ENCODE measurements at regions not wholly inside any gene's neighbourhood (a gene's known extent, or its start where the extent isn't known, plus 50 kb on each side); places are given as distances from the start of the nearest gene placed in this dataset.

DNA sequence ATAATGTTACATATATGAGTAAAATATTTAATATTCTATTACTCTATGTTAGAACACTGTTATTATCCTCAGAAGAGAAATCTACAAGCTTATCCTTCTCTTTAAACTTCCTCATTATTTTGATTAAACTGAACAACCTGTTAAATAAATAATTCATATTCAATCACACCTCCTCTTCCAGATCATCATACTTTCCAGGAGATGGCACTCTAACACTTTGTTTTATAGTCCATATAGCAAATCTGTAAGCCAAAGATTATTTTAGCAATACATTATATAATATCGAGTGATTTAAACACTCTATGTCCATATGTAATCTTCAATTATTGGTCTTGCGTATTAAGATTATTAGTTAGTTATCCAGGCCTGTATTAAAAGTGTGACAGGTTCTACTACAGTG, 694.1 kb downstream of the ANKRD7 start:
- no peak for ATAC-seq
- Histone ChIP-seq H3K4me3 (no peak overlapping the region), H3K4me2 (no peak overlapping the region), H3K9me3 (no peaks in the 10 kb centered on the region), H3K4me1 (no peaks in the 10 kb centered on the region), H3K27ac (no peak overlapping the region)
- no peak for FAIRE-seq
- no peak for TF ChIP-seq CHD2 (IDR thresholded peaks at IDR 0.05; ENCODE audit: low read length, partially characterized antibody)
- no peak for TF ChIP-seq ZC3H11A (IDR thresholded peaks at IDR 0.05)
- TF ChIP-seq, protein P1, sequence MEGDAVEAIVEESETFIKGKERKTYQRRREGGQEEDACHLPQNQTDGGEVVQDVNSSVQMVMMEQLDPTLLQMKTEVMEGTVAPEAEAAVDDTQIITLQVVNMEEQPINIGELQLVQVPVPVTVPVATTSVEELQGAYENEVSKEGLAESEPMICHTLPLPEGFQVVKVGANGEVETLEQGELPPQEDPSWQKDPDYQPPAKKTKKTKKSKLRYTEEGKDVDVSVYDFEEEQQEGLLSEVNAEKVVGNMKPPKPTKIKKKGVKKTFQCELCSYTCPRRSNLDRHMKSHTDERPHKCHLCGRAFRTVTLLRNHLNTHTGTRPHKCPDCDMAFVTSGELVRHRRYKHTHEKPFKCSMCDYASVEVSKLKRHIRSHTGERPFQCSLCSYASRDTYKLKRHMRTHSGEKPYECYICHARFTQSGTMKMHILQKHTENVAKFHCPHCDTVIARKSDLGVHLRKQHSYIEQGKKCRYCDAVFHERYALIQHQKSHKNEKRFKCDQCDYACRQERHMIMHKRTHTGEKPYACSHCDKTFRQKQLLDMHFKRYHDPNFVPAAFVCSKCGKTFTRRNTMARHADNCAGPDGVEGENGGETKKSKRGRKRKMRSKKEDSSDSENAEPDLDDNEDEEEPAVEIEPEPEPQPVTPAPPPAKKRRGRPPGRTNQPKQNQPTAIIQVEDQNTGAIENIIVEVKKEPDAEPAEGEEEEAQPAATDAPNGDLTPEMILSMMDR (IDR thresholded peaks at IDR 0.05), result peak; percentile 41; the same call in 2 of the 3 replicates
- no peak for TF ChIP-seq HEYL (CRISPR knock-in tag; IDR thresholded peaks at IDR 0.05)
- peak; percentile 43 to 55; a peak in 4 of 5 replicates for TF ChIP-seq RAD21 (conservative IDR thresholded peaks at IDR 0.05 in 1 of 2, IDR thresholded peaks at IDR 0.05 in 1 of 2)
- TF ChIP-seq MAFK (IDR thresholded peaks at IDR 0.05; ENCODE audit: partially characterized antibody), result no peak
- no peak for TF ChIP-seq CBX8 (IDR thresholded peaks at IDR 0.05)
- TF ChIP-seq ZSCAN20 (CRISPR knock-in tag; IDR thresholded peaks at IDR 0.05), result no peak
- no peak for TF ChIP-seq PHF8 (IDR thresholded peaks at IDR 0.05; ENCODE audit: borderline replicate concordance, low read depth)
- CTCF ChIA-PET, result no interaction called here
- POLR2A ChIA-PET, result no interaction called here
- peak in 1 of 2 experiments; percentile 19 for DNase-seq (ENCODE audit: low read depth in 1 of 2, low spot score in 1 of 2)
- WGBS (ENCODE audit: missing lambda C conversion rate), result 15% methylated on average over 2 of the region's 2 CpGs

- ChIA-PET POLR2A (no interaction called here), CTCF (no interaction called here)
Observed at GRCh38 chr7:118938845-118939244, 714.3 kb downstream of the ANKRD7 start.

DNA sequence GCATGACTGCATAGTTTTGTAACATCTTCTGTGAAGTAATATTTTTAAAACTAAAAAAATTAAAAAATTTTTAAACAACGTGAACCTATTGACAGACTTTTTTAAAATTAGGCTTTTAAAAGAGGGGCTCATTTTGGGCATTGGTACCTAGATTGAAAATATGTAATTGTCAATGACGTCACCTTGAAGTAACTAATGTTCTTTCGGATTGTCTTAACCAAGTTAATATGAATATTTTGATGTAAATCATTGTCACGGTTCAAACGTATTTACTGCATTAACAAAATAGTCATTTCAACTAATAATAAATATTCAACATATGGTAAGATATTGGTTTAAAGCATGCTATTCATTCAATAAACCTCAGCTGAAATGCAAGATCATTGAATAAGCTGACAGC, 719.8 kb downstream of the ANKRD7 start:
- no peak for FAIRE-seq
- TF ChIP-seq JUN (IDR thresholded peaks at IDR 0.05), result no peak
- no peak for DNase-seq (ENCODE audit: low read depth in 1 of 2, low spot score in 1 of 2)
- Histone ChIP-seq H3K4me2 (no peak overlapping the region), H3K9me3 (no peaks in the 10 kb centered on the region), H3K4me3 (no peak overlapping the region), H3K27ac (no peak overlapping the region), H3K4me1 (no peaks in the 10 kb centered on the region)
- CTCF ChIA-PET, result no interaction called here
- POLR2A ChIA-PET, result no interaction called here
- 37% methylated on average over 5 of the region's 5 CpGs for WGBS (ENCODE audit: missing lambda C conversion rate)
- no peak for ATAC-seq

More at GRCh38 chr7:118938845-118939244, 714.3 kb downstream of the ANKRD7 start:
- Histone ChIP-seq H3K4me2 (no peak overlapping the region), H3K27ac (no peak overlapping the region), H3K4me1 (no peaks in the 10 kb centered on the region), H3K4me3 (no peak overlapping the region), H3K9me3 (no peaks in the 10 kb centered on the region)
- WGBS (ENCODE audit: missing lambda C conversion rate), result 53% methylated on average over 1 of the region's 1 CpG
- TF ChIP-seq, protein P2, sequence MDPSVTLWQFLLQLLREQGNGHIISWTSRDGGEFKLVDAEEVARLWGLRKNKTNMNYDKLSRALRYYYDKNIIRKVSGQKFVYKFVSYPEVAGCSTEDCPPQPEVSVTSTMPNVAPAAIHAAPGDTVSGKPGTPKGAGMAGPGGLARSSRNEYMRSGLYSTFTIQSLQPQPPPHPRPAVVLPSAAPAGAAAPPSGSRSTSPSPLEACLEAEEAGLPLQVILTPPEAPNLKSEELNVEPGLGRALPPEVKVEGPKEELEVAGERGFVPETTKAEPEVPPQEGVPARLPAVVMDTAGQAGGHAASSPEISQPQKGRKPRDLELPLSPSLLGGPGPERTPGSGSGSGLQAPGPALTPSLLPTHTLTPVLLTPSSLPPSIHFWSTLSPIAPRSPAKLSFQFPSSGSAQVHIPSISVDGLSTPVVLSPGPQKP (IDR thresholded peaks at IDR 0.05; ENCODE audit: low read depth, low read length), result no peak
- TF ChIP-seq NPAS2 (CRISPR knock-in tag; IDR thresholded peaks at IDR 0.05; ENCODE audit: borderline replicate concordance) (no peak), ATOH8 (CRISPR knock-in tag; IDR thresholded peaks at IDR 0.05; ENCODE audit: low read depth) (no peak), HOXB13 (CRISPR knock-in tag; IDR thresholded peaks at IDR 0.05; ENCODE audit: low read depth) (no peak), RCOR1 (IDR thresholded peaks at IDR 0.05; ENCODE audit: low read depth, low read length) (no peak), RARB (CRISPR knock-in tag; IDR thresholded peaks at IDR 0.05) (no peak), CBX8 (IDR thresholded peaks at IDR 0.05) (no peak), JUN (IDR thresholded peaks at IDR 0.05) (no peak), MAX (IDR thresholded peaks at IDR 0.05) (no peak), FOXS1 (CRISPR knock-in tag; IDR thresholded peaks at IDR 0.05) (no peak), GATA3 (IDR thresholded peaks at IDR 0.05; ENCODE audit: borderline replicate concordance) (no peak), RFX5 (IDR thresholded peaks at IDR 0.05) (no peak), HOXB5 (CRISPR knock-in tag; IDR thresholded peaks at IDR 0.05) (no peak), HDAC2 (IDR thresholded peaks at IDR 0.05) (no peak)
- FAIRE-seq (no peak), DNase-seq (ENCODE audit: low read depth in 1 of 2, low spot score in 1 of 2) (no peak), ATAC-seq (no peak)
